Fibroblast of lung (primary cell): ENCODE measurements at regions not wholly inside any gene's neighbourhood (a gene's known extent, or its start where the extent isn't known, plus 50 kb on each side); places are given as distances from the start of the nearest gene placed in this dataset.

Experiments used
- DNase-seq, 2 donors: peaks; one replicate each; pipeline versions ENCODE4 v3.0.0 to v3.0.0-alpha.2; 2010; ENCODE audit warnings: low read depth in 2 of 2
- H2AFZ ChIP-seq: 2 replicates; pipeline ENCODE4 v1.5.1; 2012; ENCODE audit warnings: low read length, control low read depth, inconsistent platforms
- H3K27ac ChIP-seq: 2 replicates; pipeline ENCODE4 v1.5.1; 2011; ENCODE audit warnings: low read length, control low read depth; ENCODE audit not compliant: insufficient read depth
- H3K27me3 ChIP-seq: 2 replicates; pipeline ENCODE4 v1.5.1; 2011; ENCODE audit warnings: mild to moderate bottlenecking, low read length; ENCODE audit not compliant: control insufficient read depth, insufficient read depth
- H3K36me3 ChIP-seq: 2 replicates; pipeline ENCODE4 v1.5.1; 2011; ENCODE audit warnings: low read length; ENCODE audit not compliant: control insufficient read depth, insufficient read depth
- H3K4me1 ChIP-seq: 2 replicates; pipeline ENCODE4 v1.5.1; 2011; ENCODE audit warnings: low read length; ENCODE audit not compliant: control insufficient read depth, insufficient read depth; ENCODE audit errors: extremely low read depth
- H3K4me2 ChIP-seq: 2 replicates; pipeline ENCODE4 v1.5.1; 2011; ENCODE audit warnings: low read length, control low read depth; ENCODE audit not compliant: insufficient read depth; ENCODE audit errors: extremely low read depth
- H3K4me3 ChIP-seq, 4 experiments: fragments of 200-600 bp in 1 of 4; sonication (generic) in 1 of 4; replicated peaks in 1 of 4; 2 replicates each; pipeline ENCODE4 v1.5.1; 2011 to 2016; ENCODE audit warnings: low read length in 4 of 4, low read depth in 3 of 4, mild to moderate bottlenecking in 3 of 4, control low read depth in 2 of 4, inconsistent platforms in 1 of 4, mixed read lengths in 1 of 4; ENCODE audit not compliant: insufficient read depth in 1 of 4; ENCODE audit errors: control extremely low read depth in 1 of 4
- H3K79me2 ChIP-seq: 2 replicates; pipeline ENCODE4 v1.5.1; 2012; ENCODE audit warnings: mild to moderate bottlenecking, low read length, inconsistent platforms; ENCODE audit not compliant: control insufficient read depth, insufficient read depth
- H3K9ac ChIP-seq: 2 replicates; pipeline ENCODE4 v1.5.1; 2011; ENCODE audit warnings: mild to moderate bottlenecking, low read length, control low read depth; ENCODE audit not compliant: insufficient read depth
- H3K9me3 ChIP-seq: 2 replicates; pipeline ENCODE4 v1.5.1; 2012; ENCODE audit warnings: low read depth, low read length; ENCODE audit not compliant: control insufficient read depth, insufficient read depth
- H4K20me1 ChIP-seq: 2 replicates; pipeline ENCODE4 v1.5.1; 2011; ENCODE audit warnings: low read length; ENCODE audit not compliant: control insufficient read depth, insufficient read depth; ENCODE audit errors: extremely low read depth
- EZH2 ChIP-seq: IDR thresholded peaks from 2 replicates; pipeline ENCODE4 v1.5.1; 2012; ENCODE audit warnings: low read length, control low read depth, mild to moderate bottlenecking; ENCODE audit errors: missing control alignments
- TF ChIP-seq, protein P1 (sequence below), 2 donors: IDR thresholded peaks in 1 of 2; conservative IDR thresholded peaks in 1 of 2; 1 replicate in 1 of 2; 2 replicates in 1 of 2; pipeline ENCODE4 v1.5.1; 2011 to 2012; ENCODE audit warnings: low read length in 2 of 2, control low read depth in 1 of 2, inconsistent platforms in 1 of 2, low read depth in 1 of 2, mild to moderate bottlenecking in 1 of 2

GRCh38 chr19:28610731-28611130 is 602.2 kb downstream of the UQCRFS1 start:
- Histone ChIP-seq H4K20me1 (no peaks in the 10 kb centered on the region), H3K79me2 (no peaks in the 10 kb centered on the region), H3K4me1 (no peaks in the 10 kb centered on the region), H3K27me3 (no peaks in the 10 kb centered on the region), H3K9ac (no peak overlapping the region), H3K36me3 (no peaks in the 10 kb centered on the region), H3K9me3 (no peaks in the 10 kb centered on the region), H3K4me3 (no peak overlapping the region), H3K4me2 (no peak overlapping the region), H2AFZ (no peak overlapping the region), H3K27ac (no peak overlapping the region)
- DNase-seq, result no peak
- TF ChIP-seq, protein P1, sequence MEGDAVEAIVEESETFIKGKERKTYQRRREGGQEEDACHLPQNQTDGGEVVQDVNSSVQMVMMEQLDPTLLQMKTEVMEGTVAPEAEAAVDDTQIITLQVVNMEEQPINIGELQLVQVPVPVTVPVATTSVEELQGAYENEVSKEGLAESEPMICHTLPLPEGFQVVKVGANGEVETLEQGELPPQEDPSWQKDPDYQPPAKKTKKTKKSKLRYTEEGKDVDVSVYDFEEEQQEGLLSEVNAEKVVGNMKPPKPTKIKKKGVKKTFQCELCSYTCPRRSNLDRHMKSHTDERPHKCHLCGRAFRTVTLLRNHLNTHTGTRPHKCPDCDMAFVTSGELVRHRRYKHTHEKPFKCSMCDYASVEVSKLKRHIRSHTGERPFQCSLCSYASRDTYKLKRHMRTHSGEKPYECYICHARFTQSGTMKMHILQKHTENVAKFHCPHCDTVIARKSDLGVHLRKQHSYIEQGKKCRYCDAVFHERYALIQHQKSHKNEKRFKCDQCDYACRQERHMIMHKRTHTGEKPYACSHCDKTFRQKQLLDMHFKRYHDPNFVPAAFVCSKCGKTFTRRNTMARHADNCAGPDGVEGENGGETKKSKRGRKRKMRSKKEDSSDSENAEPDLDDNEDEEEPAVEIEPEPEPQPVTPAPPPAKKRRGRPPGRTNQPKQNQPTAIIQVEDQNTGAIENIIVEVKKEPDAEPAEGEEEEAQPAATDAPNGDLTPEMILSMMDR (conservative IDR thresholded peaks at IDR 0.05 in 1 of 2, IDR thresholded peaks at IDR 0.05 in 1 of 2; ENCODE audit: low read depth in 1 of 2, low read length in 2 of 2), result no peak
- no peak for TF ChIP-seq EZH2

- H3K27me3 ChIP-seq, result no peaks in the 10 kb centered on the region
- DNase-seq, result no peak
- no peak overlapping the region for H3K4me2 ChIP-seq
- H3K27ac ChIP-seq, result no peak overlapping the region
- no peaks in the 10 kb centered on the region for H3K36me3 ChIP-seq
- no peak overlapping the region for H3K9ac ChIP-seq
- TF ChIP-seq, protein P1 (conservative IDR thresholded peaks at IDR 0.05 in 1 of 2, IDR thresholded peaks at IDR 0.05 in 1 of 2; ENCODE audit: low read depth in 1 of 2, low read length in 2 of 2), result no peak
- no peak for TF ChIP-seq EZH2
- no peaks in the 10 kb centered on the region for H3K9me3 ChIP-seq
- H2AFZ ChIP-seq, result no peak overlapping the region
- no peaks in the 10 kb centered on the region for H4K20me1 ChIP-seq
- no peaks in the 10 kb centered on the region for H3K4me1 ChIP-seq
- H3K79me2 ChIP-seq, result no peaks in the 10 kb centered on the region
- H3K4me3 ChIP-seq, result no peak overlapping the region
Measured at GRCh38 chr19:28609944-28610343, 603.0 kb downstream of the UQCRFS1 start.

- DNase-seq, result no peak
- H3K4me3 ChIP-seq, result no peak overlapping the region
- H3K4me2 ChIP-seq, result no peak overlapping the region
- no peak overlapping the region for H3K9ac ChIP-seq
- no peaks in the 10 kb centered on the region for H3K36me3 ChIP-seq
- no peaks in the 10 kb centered on the region for H3K9me3 ChIP-seq
- no peak for TF ChIP-seq EZH2
- TF ChIP-seq, protein P1 (conservative IDR thresholded peaks at IDR 0.05 in 1 of 2, IDR thresholded peaks at IDR 0.05 in 1 of 2; ENCODE audit: low read depth in 1 of 2, low read length in 2 of 2), result no peak
- H3K79me2 ChIP-seq, result no peaks in the 10 kb centered on the region
- H3K27me3 ChIP-seq, result no peaks in the 10 kb centered on the region
- no peak overlapping the region for H2AFZ ChIP-seq
- no peak overlapping the region for H3K27ac ChIP-seq
- H3K4me1 ChIP-seq, result no peaks in the 10 kb centered on the region
- no peaks in the 10 kb centered on the region for H4K20me1 ChIP-seq
Measured at GRCh38 chr19:28609091-28609755, 603.7 kb downstream of the UQCRFS1 start.
